Cardiac fibroblast (primary cell): ENCODE measurements at regions not wholly inside any gene's neighbourhood (a gene's known extent, or its start where the extent isn't known, plus 50 kb on each side); places are given as distances from the start of the nearest gene placed in this dataset.

Experiments
- DNase-seq, 2 donors: peaks; one replicate each; pipeline versions ENCODE4 v3.0.0 to v3.0.0-alpha.2; 2010; ENCODE audit warnings: low read depth in 2 of 2
- H3K4me3 ChIP-seq, 2 donors: replicated peaks in 1 of 2; 1 replicate in 1 of 2; 2 replicates in 1 of 2; pipeline ENCODE4 v1.5.1; 2011; ENCODE audit warnings: low read depth in 2 of 2, low read length in 2 of 2, mild to moderate bottlenecking in 2 of 2, moderate library complexity in 1 of 2
- TF ChIP-seq, protein P1 (sequence below): IDR thresholded peaks from one replicate; pipeline ENCODE4 v1.5.1; 2011; ENCODE audit warnings: low read depth, mild to moderate bottlenecking, low read length, inconsistent platforms

DNA sequence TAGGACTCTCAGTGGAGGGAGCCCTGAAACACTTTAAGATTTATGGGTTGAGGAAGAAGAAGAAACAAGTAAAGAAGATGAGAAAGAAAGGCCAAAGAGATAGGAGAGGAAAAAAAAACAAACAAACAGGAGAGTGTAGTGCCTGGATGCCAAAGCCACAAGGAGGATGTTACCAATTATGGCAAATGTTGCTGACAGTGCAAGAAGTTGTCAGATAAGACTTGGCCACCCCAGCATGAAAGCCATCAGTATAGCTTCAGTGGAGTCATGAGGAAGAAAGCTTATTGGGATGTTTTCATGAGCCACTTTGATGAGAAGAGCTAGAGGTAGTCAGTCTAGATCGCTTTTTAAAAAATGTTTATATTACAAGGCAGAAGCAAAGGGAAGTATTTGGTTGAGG is 380.2 kb upstream of the ADGRL4 start:
- no peak overlapping the region for H3K4me3 ChIP-seq
- TF ChIP-seq, protein P1, sequence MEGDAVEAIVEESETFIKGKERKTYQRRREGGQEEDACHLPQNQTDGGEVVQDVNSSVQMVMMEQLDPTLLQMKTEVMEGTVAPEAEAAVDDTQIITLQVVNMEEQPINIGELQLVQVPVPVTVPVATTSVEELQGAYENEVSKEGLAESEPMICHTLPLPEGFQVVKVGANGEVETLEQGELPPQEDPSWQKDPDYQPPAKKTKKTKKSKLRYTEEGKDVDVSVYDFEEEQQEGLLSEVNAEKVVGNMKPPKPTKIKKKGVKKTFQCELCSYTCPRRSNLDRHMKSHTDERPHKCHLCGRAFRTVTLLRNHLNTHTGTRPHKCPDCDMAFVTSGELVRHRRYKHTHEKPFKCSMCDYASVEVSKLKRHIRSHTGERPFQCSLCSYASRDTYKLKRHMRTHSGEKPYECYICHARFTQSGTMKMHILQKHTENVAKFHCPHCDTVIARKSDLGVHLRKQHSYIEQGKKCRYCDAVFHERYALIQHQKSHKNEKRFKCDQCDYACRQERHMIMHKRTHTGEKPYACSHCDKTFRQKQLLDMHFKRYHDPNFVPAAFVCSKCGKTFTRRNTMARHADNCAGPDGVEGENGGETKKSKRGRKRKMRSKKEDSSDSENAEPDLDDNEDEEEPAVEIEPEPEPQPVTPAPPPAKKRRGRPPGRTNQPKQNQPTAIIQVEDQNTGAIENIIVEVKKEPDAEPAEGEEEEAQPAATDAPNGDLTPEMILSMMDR, result no peak
- no peak for DNase-seq

GRCh38 chr1:79380078-79380477 is 373.5 kb upstream of the ADGRL4 start:
- TF ChIP-seq, protein P1, result no peak
- no peak overlapping the region for H3K4me3 ChIP-seq
- DNase-seq, result no peak

DNA sequence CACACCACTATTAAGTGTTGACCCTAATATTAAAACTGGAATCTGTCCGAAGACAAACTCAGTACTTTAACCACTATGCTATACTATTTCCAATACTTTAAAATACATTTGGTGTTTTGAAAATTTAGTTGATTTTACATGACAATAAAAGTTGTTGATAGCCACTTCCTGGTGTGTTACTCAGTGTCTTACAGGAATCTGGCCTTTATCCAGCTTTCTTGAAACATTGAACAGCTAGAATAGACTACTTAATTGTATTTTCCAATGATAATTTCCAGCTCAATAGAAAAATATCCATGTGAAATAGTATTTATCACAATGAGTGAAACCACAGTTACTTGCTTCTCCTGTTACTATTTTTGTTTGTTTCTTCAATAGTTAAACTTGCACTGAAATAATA is 369.6 kb upstream of the ADGRL4 start:
- TF ChIP-seq, protein P1, result no peak
- DNase-seq, result peak; percentile 16 to 29
- H3K4me3 ChIP-seq, result no peak overlapping the region

GRCh38 chr1:79375352-79375751 is 368.8 kb upstream of the ADGRL4 start:
- no peak overlapping the region for H3K4me3 ChIP-seq
- TF ChIP-seq, protein P1, result no peak
- no peak for DNase-seq

DNA sequence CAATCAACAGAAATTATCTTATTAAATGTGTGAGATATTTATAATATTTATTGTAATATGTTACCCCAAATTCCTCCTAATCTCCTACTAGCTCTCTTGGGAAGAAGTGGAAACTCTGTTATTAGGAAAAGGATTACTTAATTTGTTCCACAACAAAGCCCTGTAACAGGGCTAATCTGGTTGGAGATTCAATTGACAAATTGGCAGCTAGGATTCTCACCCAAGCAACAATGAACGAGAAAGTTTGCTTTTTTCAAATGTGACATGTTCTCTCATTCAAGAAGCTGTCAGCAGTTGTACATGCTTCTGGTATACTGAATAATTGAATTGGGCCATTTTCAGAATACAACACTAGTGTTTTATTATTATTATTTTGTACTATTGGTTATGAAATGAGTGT is 367.9 kb upstream of the ADGRL4 start:
- no peak overlapping the region for H3K4me3 ChIP-seq
- TF ChIP-seq, protein P1, result no peak
- DNase-seq, result no peak

- DNase-seq, result peak; percentile 8 to 59
- TF ChIP-seq, protein P1, result no peak
- no peak overlapping the region for H3K4me3 ChIP-seq
Observed at GRCh38 chr1:79373481-79374125, 367.1 kb upstream of the ADGRL4 start.

GRCh38 chr1:79371802-79372201 is 365.3 kb upstream of the ADGRL4 start:
- TF ChIP-seq, protein P1, result no peak
- no peak for DNase-seq
- no peak overlapping the region for H3K4me3 ChIP-seq
